SH-SY5Y (cell line): ENCODE measurements at regions not wholly inside any gene's neighbourhood (a gene's known extent, or its start where the extent isn't known, plus 50 kb on each side); places are given as distances from the start of the nearest gene placed in this dataset.

ENCODE experiments used
- GATA2 ChIP-seq: IDR thresholded peaks from 2 replicates; pipeline ENCODE4 v1.6.1; 2011; ENCODE audit warnings: mild to moderate bottlenecking, low read depth, low read length
- GATA3 ChIP-seq: IDR thresholded peaks from 2 replicates; pipeline ENCODE4 v1.6.1; 2011; ENCODE audit warnings: low read depth, mild to moderate bottlenecking, low read length, moderate library complexity

DNA sequence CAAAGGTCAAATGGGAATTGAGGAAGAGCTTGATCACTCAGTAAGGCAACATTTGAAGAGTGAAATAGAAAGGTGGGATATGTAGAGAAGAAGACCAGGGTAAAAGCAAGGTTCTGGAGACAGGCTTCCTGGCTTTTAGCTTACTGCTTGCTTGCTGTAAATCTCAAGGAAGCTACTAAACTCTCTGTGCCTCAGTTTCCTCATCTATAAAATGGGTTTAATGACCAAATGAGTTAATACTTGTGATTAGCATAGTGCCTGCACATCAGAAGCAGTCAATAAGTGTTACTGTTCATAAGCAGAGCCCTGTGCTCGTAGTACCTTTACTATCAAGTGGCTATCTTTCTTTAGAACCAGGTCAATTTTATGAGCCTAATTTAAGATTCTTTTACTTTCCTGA, 222.2 kb upstream of the ITGA4 start:
- TF ChIP-seq GATA3, result no peak
- TF ChIP-seq GATA2, result no peak

DNA sequence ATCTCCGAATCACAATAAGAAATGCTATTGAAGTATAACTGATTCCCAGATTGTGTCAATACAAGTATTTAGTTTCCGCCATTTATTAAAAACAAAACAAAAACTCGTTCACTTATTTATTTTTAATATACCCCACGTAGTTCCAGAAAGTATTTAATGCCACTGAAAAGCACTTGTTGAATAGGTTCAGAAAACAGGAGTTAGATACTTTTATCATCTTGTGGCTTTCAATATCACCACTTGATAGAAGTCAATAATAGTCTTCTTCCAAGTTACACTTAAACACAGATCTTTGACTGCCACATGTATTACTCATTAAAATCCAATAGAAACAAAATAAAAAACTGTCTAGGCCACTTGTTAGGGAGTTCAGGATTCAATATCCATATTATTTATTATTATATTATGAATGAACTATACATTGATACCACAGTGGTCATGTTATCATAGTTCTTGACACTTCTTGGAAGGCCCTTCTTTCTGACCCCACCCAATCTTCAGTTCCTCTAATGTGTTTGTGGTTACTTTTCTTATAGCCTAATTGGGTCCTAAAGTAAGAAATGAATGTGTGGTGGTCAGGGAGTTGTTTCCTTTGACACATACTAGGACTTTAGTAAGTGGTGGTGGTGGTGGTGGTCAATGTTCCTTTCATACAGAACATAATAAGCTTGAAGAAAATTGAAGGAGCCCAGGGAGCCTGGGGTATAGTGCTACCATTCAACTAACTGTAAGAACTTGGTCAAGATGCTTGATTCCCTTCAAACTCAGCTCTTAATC, 221.3 kb upstream of the ITGA4 start:
- TF ChIP-seq GATA3 (no peak), GATA2 (no peak)

DNA sequence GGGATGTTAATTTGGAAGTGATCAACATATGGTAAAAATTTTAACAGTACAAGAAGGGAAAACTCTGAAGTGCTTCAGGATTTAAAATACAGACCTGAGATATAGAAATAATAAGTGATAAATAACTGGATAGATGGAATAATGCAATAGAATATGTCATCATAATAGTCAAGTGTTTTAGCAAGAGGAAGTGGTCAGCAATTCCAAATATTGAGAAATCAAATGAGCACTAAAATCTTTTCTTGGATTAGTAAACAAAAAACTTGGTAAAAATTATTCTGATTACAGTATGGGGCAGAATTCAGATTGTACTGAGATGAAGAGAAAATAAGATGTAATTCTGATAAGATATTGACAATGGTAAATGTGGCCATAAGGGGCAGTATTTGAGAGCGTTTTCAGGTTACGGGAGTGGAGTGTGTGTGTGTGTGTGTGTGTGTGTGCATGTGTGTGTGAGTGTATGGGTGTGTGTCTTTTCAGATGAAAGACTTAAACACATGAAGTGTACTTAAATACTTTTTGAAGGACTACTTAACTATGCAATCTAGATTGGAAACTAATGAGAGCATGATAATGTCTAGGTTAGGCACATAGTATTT, 217.9 kb upstream of the ITGA4 start:
- TF ChIP-seq GATA3 (no peak), GATA2 (no peak)

DNA sequence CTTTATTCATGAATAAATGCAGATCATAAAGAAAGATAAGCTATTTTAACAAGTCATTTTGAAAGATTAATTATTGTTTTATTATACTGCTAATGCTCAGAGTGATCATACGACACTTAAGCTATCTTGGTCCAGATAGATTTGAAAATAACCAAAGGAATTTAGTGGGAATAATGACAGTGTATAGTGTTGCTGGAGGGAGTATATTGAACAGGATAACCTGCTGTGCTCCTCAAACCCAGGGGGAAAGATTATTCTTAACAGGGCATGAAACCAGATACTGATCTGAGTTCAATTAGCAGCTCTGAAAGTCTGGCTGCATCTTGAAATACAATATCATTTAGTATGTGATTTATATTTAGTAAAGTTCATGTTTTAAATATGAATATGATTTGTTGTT, 216.3 kb upstream of the ITGA4 start:
- TF ChIP-seq GATA2 (no peak), GATA3 (no peak)

DNA sequence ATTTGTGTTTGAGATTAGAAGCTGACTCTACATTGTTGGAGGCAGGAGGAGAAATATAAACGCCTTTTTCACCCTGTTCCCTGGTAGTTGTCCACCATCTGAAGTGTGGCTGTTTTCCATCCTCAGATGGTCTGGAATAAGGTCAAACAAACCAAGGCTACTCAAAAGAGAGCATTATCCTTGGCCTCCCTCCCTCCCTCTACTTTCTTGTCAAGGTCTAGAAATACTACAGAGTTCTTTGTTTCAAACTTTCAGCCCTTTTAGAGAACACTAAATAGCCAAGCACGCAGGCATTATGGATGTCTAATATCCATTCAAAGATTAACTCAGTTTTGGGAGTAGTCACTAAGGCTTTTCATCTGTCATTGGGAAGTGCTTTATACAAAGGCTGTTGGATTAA, 215.8 kb upstream of the ITGA4 start:
- TF ChIP-seq GATA2 (no peak), GATA3 (no peak)

DNA sequence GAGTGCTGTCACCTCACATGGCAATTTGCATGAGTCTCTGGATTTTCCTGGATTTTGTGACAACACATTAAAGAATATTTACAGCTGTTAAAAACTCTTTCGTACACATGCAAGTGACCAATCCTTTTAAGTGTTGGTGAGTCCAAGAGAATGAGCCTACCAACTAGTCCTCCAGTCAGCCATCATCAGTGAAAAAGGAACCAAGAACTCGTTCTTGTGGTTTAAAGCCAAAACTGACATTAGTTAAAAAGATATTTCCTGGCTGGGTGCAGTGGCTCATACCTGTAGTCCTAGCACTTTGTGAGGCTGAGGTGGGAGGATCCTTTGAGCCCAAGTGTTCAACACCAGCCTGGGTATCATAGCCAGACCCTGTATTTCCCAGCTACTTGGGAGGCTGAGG, 215.4 kb upstream of the ITGA4 start:
- TF ChIP-seq GATA3 (no peak), GATA2 (no peak)

DNA sequence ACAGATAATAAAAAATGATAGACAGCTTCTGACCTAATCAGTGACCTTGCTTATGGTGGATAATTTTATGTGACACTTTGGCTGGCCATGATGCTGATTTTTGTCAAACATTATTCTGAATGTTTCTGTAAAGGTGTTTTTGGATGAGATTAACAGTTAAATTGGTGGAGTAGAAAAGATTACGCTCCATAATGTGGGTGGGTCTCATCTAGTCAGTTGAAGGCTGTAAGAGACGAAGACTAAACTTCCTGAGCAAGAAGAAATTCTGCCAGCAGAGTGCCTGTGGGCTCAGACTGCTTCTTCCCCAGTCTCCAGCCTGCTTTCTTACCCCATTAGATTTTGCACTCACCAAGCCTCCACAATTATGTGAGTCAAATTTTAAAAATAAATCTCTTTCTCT, 214.9 kb upstream of the ITGA4 start:
- no peak for TF ChIP-seq GATA2
- no peak for TF ChIP-seq GATA3

DNA sequence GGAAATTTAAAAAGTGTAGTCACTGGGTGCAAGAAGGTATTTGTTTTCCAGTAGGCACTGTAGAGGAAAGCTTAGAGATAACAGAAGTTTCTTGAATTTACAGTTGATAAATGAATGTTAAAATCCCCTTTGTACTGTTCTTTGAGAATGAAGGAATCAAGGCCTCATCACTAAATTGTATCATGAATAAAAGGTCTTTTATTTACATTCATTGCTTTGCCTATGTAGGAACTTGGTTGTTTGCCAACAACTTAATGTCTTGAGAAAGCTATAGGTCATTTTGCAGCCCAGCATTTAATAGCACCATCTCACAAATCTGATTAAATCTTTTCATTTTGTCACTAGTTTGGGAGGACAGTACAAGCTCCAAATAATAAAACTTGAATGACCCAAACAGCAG, 213.9 kb upstream of the ITGA4 start:
- TF ChIP-seq GATA3, result no peak
- no peak for TF ChIP-seq GATA2

DNA sequence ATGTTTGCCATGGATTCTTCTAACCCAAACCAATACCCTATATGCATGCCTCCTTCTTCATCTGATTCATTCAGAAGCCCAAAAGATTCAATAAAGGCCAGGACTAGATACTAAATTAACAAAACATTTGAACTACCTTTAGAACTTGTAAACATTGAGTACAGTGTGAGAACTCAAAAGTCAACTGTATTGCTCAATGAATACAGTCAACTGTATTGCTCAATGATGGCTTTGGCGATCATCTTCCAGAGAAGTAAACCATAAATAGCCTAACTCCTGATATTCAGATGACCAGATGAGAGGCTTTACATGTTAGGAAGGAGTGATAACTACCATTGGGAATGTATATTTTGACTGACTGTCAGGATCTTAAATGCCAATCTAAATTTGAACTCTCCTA, 206.5 kb upstream of the ITGA4 start:
- no peak for TF ChIP-seq GATA2

DNA sequence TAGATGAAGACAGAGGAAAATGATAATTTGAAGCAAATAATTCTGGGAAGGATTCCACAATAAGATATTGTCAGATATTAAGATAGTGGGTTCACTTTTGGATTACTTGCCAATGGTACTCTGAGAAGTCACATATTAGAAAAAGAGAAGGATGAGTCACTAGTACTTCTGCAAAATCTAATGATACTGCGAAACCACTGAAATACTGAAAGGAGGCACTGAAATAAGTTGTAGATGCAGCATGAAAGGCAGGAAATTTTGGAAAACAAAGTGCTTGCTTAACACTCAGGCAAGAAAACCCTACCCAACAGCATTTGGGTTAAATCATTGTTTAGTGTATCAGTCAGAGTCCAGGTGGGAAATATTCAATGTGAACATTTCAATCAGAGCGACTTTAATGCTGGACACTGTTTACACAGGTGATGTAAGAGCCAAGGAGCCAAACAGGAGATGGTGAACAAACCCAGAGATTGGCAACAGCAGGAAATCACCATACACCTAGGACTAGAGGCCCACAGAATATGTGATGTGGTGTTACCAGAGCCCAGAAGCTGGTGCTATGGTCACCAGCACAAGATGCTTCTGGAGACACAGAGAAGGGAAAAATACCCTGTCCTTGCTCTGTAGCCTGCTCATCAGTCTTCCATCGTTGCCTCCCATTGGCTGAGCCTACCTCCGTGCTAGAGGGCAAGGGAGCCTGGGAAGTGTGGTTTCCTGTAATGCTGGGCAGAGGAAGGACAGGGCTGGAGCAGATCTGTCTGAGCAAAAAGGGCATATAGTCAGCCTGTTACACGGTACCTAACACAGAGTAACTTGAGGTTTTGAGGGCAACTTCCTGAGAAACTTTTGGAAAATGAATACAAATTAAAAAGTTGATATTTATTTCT, 204.7 kb upstream of the ITGA4 start:
- TF ChIP-seq GATA3 (no peak), GATA2 (no peak)

DNA sequence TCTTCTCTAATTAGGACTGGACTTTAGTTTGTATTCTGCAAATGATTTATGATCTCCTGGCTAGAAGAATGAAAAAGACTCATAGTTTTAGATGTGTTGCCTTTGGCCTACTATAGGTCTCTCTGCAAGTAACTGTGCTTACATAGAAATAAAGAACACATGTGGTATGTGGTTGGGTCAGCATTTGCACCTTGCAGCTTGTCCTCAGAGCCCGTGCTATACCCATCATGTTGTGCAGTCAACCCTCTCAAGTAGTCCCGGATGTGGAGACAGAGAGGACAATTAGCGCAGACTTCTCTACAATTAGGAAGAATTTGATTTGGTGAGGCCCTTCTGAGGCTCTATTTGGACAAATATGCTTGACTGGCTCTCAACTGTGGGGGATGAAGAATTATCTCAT, 203.7 kb upstream of the ITGA4 start:
- TF ChIP-seq GATA2, result no peak
- no peak for TF ChIP-seq GATA3

DNA sequence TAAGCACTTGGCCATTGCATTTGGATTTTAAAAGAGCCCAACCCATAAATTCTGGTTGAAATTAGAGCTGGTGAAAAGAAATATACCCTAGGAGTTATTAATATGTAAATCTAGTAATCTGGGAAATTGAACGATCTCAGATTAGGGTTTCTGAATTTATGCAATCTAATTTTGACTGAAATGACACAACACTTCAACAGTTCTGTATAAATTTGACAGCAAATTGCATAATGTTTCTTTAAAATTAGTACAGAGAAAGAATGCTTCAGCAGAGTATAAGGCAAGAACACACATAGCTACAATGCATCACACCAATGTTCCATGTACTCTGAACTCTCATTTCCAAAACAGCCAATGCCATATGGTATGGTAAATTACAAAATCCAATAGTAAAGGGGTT, 201.5 kb upstream of the ITGA4 start:
- TF ChIP-seq GATA3 (no peak), GATA2 (no peak)

DNA sequence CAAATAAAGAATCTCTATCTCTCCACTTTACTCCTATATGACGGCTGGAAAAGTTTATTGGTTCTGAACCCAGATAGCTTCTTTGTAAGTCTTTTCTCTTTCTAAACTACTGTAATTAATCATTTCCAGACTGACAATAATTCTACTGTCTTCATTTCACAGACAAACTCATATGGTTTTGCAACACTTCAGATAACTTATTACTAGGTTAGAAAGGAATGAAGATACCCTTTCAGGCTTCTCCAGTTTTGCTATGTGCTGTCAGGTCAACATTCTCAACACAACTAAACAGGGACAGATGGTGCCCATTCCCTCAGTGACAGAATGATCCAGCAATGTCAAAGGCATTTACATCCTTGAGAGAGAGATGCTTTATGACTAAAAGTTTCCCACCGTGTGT, 198.5 kb upstream of the ITGA4 start:
- no peak for TF ChIP-seq GATA3

DNA sequence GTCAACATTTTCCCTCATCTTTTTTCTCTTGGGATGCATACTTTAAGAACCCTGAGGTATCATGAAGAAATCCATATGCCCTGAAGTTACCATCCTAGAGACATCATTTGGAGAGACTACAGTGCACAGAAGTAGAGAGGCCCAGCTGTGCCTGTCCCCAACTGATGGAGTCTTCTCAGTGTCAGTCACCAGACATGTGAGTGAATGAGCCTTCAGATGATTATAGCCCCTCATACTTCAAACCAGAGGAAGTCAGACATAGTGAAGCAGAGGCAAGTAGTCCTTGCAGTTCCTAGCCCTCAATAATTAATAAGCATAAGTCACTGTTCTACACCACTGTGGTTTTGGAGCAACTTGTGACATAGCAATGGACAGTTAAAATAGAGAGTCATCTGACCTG, 194.4 kb upstream of the ITGA4 start:
- no peak for TF ChIP-seq GATA3
- no peak for TF ChIP-seq GATA2

DNA sequence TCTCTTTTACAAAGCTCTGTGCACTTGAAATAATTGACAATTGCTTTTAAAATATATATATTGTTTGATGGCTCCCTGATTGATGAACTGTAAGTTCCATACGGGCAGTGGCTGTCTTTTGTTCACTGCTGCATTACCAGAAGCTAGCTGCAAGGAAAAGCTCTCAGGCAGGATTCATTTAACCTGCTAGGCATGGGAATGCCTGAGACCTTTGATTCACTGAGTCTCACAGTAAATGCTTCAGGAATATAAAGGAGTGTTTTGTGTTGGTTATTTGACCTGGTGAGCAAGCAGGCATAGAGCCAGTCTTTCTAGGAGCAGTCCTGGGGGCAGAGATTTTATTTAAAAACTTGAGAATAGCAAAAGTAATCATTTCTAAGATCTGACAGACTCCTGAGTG, 193.2 kb upstream of the ITGA4 start:
- TF ChIP-seq GATA3 (no peak), GATA2 (no peak)

DNA sequence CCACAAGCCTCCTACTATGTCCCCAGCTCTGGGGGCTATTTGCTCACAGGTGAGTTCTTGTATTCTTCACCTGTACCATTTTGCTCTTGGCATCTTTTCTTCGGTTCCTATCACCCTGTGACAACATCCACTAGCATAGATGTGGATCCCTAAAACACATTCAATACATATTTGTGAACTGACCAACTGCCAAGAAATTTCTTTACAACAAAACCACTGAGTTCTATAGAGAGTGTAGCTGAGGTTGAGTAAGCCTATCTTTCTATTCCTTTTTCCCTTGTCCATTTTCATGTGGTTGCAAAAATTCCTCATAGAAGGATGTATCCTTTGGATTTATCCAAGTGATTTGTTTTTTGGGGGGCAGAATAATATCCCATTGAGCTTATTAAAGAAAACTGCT, 192.7 kb upstream of the ITGA4 start:
- TF ChIP-seq GATA3, result no peak
- no peak for TF ChIP-seq GATA2
